ENCODE measurements at regions not wholly inside any gene's neighbourhood (a gene's known extent, or its start where the extent isn't known, plus 50 kb on each side); places are given as distances from the start of the nearest gene placed in this dataset.

GRCh38 chr2:12131975-12132374 lies 385.5 kb downstream of the LPIN1 start:
- no peak for TF ChIP-seq CTCF (IDR thresholded peaks at IDR 0.05; ENCODE audit: insufficient read depth, missing control alignments)
- DNase-seq (ENCODE audit: insufficient read length, low spot score), result no peak
- no peak for FAIRE-seq

- no peak for TF ChIP-seq CTCF (IDR thresholded peaks at IDR 0.05; ENCODE audit: insufficient read depth, missing control alignments)
- FAIRE-seq, result no peak
- DNase-seq (ENCODE audit: insufficient read length, low spot score), result no peak
Observed at GRCh38 chr2:12141618-12142258, 395.3 kb downstream of the LPIN1 start.

- TF ChIP-seq CTCF (IDR thresholded peaks at IDR 0.05; ENCODE audit: insufficient read depth, missing control alignments), result no peak
- no peak for FAIRE-seq
- DNase-seq (ENCODE audit: insufficient read length, low spot score), result no peak
Observed at GRCh38 chr2:12151716-12152115, 405.3 kb downstream of the LPIN1 start.

GRCh38 chr2:12152888-12153287 lies 406.5 kb downstream of the LPIN1 start:
- no peak for TF ChIP-seq CTCF (IDR thresholded peaks at IDR 0.05; ENCODE audit: insufficient read depth, missing control alignments)
- FAIRE-seq (no peak), DNase-seq (ENCODE audit: insufficient read length, low spot score) (no peak)

GRCh38 chr2:12155303-12156051 lies 409.0 kb downstream of the LPIN1 start:
- TF ChIP-seq CTCF (IDR thresholded peaks at IDR 0.05; ENCODE audit: insufficient read depth, missing control alignments), result no peak
- DNase-seq (ENCODE audit: insufficient read length, low spot score), result no peak
- no peak for FAIRE-seq

GRCh38 chr2:12156349-12156748 lies 409.9 kb downstream of the LPIN1 start:
- no peak for DNase-seq (ENCODE audit: insufficient read length, low spot score)
- no peak for TF ChIP-seq CTCF (IDR thresholded peaks at IDR 0.05; ENCODE audit: insufficient read depth, missing control alignments)

GRCh38 chr2:12161085-12161484 lies 414.7 kb downstream of the LPIN1 start:
- no peak for DNase-seq (ENCODE audit: insufficient read length, low spot score)
- TF ChIP-seq CTCF (IDR thresholded peaks at IDR 0.05; ENCODE audit: insufficient read depth, missing control alignments), result no peak
- FAIRE-seq, result no peak

More at GRCh38 chr2:12156349-12156748, 409.9 kb downstream of the LPIN1 start:
- FAIRE-seq, result no peak
